COLO668 (cell line): ENCODE measurements at regions not wholly inside any gene's neighbourhood (a gene's known extent, or its start where the extent isn't known, plus 50 kb on each side); places are given as distances from the start of the nearest gene placed in this dataset.

Source experiments
- DNase-seq: peaks from one replicate; lab custom pipeline; 2025; ENCODE audit not compliant: unreplicated experiment; lab: John Stamatoyannopoulos, UW

DNA sequence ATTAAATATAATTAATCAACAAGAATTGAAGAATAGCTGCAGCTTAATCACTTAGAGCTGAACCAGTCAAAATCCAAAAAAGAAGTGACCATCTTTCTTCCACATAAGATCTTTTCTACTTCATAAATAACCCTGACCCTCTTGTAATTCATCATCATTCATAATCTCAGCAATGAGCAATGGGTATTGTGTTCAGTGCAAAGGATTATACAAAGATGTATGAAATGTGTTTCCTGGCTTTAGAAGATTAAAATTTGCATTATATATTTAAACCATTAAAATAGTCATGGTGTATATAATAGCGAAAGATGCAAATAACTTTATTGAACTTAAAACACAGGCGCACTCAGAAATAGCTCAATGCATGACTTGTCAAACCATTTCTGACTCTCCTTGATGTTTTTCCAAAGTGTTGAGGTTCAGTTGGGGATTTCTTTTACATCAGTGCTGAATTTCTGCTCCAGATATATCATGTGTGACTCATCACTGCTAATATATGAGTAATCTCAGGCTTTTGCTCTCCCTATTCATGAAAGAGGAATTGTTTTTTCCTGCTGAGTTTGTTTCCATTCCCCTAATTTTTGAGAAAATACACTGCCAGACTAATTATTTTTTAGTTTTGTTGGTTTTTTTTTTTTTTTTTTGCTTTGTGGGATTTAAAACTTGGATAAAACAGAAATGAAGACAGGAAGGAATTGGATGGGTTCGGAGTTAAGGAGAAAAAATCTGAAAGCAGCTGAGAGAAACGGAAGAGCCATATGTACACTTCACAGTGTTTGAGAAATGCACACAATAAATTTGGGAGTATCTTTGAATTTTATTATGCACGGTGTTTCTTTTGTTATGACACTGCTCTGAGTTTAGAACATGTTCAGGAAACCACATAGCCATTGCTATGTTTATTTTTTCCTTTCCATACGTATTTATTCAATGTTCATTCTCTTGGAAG is 290.1 kb upstream of the PCDH7 start:
- no peak for DNase-seq

DNA sequence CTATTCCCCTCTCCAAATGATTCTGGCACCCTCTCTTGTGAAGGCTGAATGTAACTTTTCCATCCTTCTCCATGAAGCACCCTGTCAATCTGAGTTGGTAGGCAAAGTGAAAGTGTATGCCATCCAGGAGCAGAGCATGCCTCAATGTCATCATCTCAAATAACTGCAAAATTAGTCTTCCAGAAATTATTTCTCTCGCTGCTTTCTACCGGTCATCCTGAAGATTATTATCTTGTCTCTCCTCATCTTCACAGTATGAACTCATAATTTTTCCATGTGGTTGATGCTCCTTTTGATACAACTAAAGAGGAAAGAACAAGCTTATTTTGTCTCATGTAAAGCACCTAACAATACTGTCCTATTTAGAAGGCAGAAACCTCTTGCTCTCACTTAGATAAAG is 285.5 kb upstream of the PCDH7 start:
- DNase-seq = no peak

DNA sequence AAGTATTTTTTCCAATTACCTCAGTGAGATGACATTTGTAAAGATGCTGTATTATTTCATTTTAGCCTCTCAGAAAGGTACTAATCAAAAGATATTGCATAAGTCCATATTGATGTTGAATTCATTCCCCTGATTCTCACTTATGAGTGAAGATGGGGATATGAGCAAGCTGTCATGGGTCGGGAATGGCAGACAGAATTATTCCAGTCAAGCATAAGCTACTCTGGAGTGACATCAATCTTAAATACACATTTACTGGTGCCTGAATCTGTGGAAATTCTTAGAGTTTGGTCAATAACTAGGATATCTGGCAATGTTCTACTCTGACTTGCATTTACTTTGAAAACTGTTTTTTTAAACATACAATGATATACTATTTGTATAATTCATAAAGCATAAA is 283.8 kb upstream of the PCDH7 start:
- no peak for DNase-seq

DNA sequence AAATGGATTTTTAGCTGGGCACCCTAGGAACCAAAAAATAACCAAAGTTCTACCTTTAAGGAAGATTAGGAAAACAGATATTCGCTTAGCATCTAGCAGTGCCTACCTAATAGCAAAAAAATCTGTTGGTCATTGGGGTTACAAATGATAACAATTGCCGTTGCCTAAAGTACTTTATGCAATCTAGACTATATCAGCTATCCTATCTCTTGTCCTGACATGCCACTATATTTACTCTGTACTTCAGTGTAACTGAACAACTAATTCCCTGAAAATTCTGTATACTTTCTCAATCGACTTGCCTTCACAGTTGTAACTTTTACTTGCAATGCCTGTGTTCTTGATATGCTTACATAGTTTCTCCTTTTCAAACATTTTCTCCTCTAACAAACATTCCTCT is 282.9 kb upstream of the PCDH7 start:
- no peak for DNase-seq

DNA sequence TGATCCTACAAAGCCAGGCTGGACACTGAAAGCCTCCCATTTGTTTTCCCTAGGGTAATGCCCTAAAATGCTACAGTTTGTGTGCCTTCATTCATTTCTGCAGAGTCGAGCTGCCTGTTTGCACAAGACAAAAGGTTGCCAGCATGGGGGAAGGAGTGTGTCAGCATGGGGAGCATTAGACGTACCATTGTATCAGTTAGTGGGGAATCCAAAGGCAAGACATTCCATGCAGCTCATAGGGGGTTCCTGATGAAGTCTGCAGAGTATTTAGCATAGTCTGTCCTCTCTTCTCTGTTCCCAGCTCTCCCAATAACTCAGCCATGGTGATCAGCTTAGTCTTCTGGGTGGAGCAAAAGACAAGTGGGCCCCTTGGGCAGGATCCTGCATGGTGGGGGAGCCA is 276.9 kb upstream of the PCDH7 start:
- DNase-seq = no peak

DNA sequence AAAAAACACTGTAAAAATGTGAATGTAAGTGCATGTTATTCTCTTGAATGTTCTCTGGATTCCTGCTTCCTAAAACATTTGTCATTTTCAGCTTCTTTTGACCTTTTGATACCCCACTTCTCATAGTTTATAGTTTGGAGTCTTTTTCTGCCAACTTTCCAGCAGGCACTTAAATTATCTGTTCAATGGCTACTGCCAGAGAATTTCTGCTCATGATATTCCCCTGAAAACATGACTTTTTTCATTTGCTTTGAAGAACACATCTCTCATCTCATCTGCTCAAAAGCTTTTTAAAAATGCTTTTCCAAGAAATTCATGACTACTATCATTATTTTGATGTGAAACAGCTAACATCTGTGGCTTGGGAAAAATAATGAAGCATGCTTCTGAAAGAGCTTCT is 269.7 kb upstream of the PCDH7 start:
- no peak for DNase-seq

GRCh38 chr4:30454504-30454903 is 265.7 kb upstream of the PCDH7 start:
- DNase-seq = no peak

DNA sequence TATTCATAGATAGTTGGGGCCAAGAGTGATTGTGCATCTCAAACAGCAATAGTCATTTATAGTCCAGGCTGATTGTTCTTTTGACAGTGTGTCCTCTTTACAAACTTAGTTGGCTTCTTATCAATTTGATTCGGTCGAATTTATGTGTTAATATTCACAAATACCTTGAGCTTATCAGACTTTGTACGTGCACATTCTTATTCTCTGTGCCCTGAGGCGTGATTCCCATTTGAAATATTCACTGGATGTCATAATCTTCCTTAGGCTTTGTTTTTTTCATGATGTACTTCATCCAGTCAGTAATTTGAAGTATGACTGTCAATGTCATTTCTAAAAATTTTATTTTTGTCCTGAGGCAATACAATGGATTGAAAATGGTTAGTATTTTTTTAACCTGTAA is 263.5 kb upstream of the PCDH7 start:
- DNase-seq = no peak

- no peak for DNase-seq
Measured at GRCh38 chr4:30460818-30461217, 259.4 kb upstream of the PCDH7 start.

DNA sequence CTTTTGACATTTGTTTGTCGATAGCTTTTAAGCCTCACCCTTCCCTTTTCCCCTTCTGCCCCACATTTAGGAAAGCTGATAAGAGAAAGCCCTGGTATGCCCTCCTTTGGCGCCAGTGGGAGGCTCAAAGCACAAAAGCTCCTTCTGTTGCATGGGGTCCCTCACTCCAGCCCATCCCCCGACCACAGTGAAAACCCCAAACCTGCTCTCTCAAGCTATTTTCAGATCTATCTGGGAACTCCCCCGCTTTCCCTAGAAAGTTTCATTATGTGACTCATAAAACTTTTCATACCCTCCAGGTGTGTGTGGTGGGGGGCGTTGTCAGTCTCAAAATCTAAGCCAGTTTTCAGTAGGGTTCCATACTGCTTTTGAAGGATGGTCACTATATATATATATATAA is 259.0 kb upstream of the PCDH7 start:
- DNase-seq = no peak

- no peak for DNase-seq
Measured at GRCh38 chr4:30462445-30463090, 257.6 kb upstream of the PCDH7 start.

DNA sequence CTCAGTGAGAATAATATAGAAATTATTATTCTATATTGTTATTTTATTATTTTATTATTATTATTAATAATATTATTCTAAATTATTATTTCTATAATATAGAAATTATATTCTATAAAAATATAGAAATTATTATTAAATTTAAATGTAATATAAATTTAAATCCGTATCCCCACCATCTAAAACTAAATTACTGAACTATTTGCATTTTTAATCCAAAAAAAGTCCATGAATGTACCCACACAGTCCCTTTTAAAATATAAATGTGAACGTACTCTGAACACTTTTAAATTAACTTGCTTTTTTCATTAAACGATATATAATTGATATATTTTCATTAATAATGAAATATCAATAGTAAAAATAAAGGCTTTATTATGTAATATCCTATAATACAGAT is 248.3 kb upstream of the PCDH7 start:
- no peak for DNase-seq

DNA sequence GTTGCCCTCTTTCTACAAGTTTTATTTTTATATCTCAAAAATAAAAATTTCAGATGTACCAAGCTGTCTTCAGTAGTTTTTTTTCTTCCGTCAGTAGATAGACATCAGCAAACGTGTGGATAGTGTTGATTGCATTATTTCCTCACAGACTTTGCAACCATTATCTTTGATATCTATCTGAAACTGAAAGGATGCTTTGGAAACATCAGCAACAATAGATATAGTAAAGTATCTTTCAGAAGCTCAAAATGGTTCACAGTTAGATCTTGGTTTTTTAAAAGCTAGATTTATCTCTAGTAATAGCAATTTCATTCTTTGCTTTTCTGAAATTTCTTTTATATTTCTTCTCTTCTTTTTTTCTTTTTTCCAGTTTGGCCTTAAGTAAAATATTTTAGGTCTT is 246.9 kb upstream of the PCDH7 start:
- DNase-seq = no peak

DNA sequence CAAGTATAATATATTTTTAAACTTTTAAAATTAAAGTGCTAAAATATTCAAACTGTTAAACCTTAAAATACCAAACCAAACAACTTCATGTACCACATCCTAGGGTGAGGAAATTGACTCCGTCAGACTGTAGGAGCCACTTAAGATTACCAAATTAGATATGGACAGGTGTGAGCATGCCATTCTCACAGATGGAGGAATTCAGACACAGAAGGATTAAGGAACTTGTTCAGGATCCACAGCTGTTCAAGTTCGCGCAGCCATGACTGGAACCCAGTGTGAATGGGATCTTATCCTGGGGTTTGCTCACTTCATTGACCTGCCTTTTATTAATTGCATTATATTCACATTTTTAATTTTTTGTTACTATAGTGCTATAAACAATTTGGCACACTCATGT is 224.9 kb upstream of the PCDH7 start:
- no peak for DNase-seq

GRCh38 chr4:30495651-30496310 is 224.4 kb upstream of the PCDH7 start:
- no peak for DNase-seq

DNA sequence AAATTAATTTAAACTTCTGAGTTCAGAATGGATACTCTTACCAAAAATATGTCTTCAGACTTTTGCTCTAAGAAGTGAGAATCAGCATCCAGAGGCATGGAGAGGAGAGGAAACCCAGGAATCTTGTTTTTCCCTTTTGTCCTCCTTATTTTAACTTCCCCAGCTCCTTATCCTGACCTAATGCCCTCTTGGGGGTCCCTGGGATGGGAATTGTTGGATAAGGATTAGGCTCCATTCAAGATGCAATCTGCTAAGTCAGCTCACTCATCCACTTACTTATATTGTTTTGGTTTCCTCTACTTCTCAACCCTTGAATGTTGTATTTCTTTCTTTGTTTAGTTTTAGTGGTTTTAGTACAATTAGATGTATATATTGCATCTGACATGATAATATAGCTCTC is 208.4 kb upstream of the PCDH7 start:
- no peak for DNase-seq

DNA sequence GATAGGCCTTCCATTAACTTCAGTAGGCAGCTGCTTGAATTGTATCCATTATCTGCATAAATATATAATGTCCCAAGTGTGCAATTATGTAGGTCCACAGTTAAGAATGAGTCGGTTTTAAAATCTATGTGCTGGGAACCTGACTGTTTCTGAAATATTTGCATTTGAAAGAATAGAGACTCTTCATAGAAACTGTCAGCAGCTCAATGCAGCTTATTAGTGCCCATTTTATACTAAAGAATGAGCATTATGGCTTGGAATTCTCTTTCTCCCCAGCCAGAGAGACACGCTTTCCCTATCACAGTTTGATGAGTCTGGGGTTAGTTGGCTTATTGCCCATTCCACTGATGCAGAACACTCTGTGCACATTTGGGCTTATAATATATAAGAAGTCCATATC is 202.0 kb upstream of the PCDH7 start:
- no peak for DNase-seq

GRCh38 chr4:30525662-30526315 is 194.4 kb upstream of the PCDH7 start:
- no peak for DNase-seq

DNA sequence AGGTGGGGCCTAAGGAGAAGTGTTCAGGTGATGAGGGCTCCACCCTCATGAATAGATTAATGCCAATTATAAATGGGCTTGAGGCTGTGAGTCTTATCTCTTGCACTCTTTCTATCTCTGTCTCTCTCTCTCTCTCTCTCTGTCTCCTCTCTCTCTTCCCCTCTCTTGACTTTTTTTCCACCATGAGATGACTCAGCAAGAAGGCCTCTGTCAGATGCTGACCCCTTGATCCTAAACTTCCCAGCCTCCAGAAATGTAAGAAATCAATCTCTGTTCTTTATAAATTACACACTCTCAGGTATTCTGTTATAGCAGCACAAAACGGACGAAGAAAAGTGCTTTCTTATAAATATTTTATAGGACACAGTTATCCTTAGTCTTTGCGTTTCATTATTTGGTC is 184.9 kb upstream of the PCDH7 start:
- DNase-seq = no peak

GRCh38 chr4:30536231-30536630 is 183.9 kb upstream of the PCDH7 start:
- DNase-seq = no peak

GRCh38 chr4:30537456-30537855 is 182.7 kb upstream of the PCDH7 start:
- no peak for DNase-seq

GRCh38 chr4:30538794-30539193 is 181.4 kb upstream of the PCDH7 start:
- no peak for DNase-seq
